ENCODE measurements at regions not wholly inside any gene's neighbourhood (a gene's known extent, or its start where the extent isn't known, plus 50 kb on each side); places are given as distances from the start of the nearest gene placed in this dataset.

- Histone ChIP-seq H3K36me3 (no peaks in the 10 kb centered on the region), H3K4me1 (no peaks in the 10 kb centered on the region), H3K27ac (no peak overlapping the region), H3K27me3 (no peaks in the 10 kb centered on the region), H3K9me3 (no peaks in the 10 kb centered on the region), H3K4me3 (no peak overlapping the region)
- intact Hi-C loops (cut with DNase I; ENCODE audit: low total_unique reads), result no loop called here
- TF ChIP-seq CTCF (IDR thresholded peaks at IDR 0.05) (no peak), POLR2A (IDR thresholded peaks at IDR 0.05) (no peak), POLR2AphosphoS5 (IDR thresholded peaks at IDR 0.05) (no peak)
- no peak for DNase-seq (ENCODE audit: low spot score in 2 of 2)
These were observed 76.5 kb upstream of the ALDH1A1 start for GRCh38 chr9:73029346-73029745.

GRCh38 chr9:73026375-73026774 is 73.5 kb upstream of the ALDH1A1 start:
- intact Hi-C loops (cut with DNase I; ENCODE audit: low total_unique reads), result no loop called here
- TF ChIP-seq CTCF (IDR thresholded peaks at IDR 0.05), result no peak
- DNase-seq (ENCODE audit: low spot score in 2 of 2), result no peak

GRCh38 chr9:73024601-73025034 is 71.8 kb upstream of the ALDH1A1 start:
- no peaks in the 10 kb centered on the region for H3K27me3 ChIP-seq
- H3K4me3 ChIP-seq, result no peak overlapping the region
- DNase-seq (ENCODE audit: low spot score in 2 of 2), result no peak
- TF ChIP-seq POLR2A (IDR thresholded peaks at IDR 0.05), result no peak
- TF ChIP-seq CTCF (IDR thresholded peaks at IDR 0.05), result no peak
- TF ChIP-seq POLR2AphosphoS5 (IDR thresholded peaks at IDR 0.05), result no peak
- no peaks in the 10 kb centered on the region for H3K9me3 ChIP-seq
- H3K36me3 ChIP-seq, result no peaks in the 10 kb centered on the region
- intact Hi-C loops (cut with DNase I; ENCODE audit: low total_unique reads), result no loop called here
- no peak overlapping the region for H3K27ac ChIP-seq
- no peaks in the 10 kb centered on the region for H3K4me1 ChIP-seq

More at GRCh38 chr9:73026375-73026774, 73.5 kb upstream of the ALDH1A1 start:
- Histone ChIP-seq H3K9me3 (no peaks in the 10 kb centered on the region), H3K4me3 (no peak overlapping the region), H3K27me3 (no peaks in the 10 kb centered on the region), H3K4me1 (no peaks in the 10 kb centered on the region), H3K27ac (no peak overlapping the region), H3K36me3 (no peaks in the 10 kb centered on the region)

GRCh38 chr9:73023025-73023541 is 70.2 kb upstream of the ALDH1A1 start:
- no peaks in the 10 kb centered on the region for H3K4me1 ChIP-seq
- H3K4me3 ChIP-seq, result no peak overlapping the region
- peak in 1 of 3 donors; percentile 29 for TF ChIP-seq POLR2AphosphoS5 (IDR thresholded peaks at IDR 0.05)
- no peak for TF ChIP-seq POLR2A (IDR thresholded peaks at IDR 0.05)
- TF ChIP-seq CTCF (IDR thresholded peaks at IDR 0.05), result peak; percentile 77 to 81 (median 81)
- no peaks in the 10 kb centered on the region for H3K27me3 ChIP-seq
- H3K36me3 ChIP-seq, result no peaks in the 10 kb centered on the region
- no peak for DNase-seq (ENCODE audit: low spot score in 2 of 2)
- no peak overlapping the region for H3K27ac ChIP-seq
- peaks cover 0 to 6% of the 10 kb centered on the region in 2 donors for H3K9me3 ChIP-seq
- intact Hi-C loops (cut with DNase I; ENCODE audit: low total_unique reads), result no loop called here

- TF ChIP-seq CTCF (IDR thresholded peaks at IDR 0.05) (no peak), POLR2AphosphoS5 (IDR thresholded peaks at IDR 0.05) (no peak), POLR2A (IDR thresholded peaks at IDR 0.05) (no peak)
- Histone ChIP-seq H3K4me1 (no peaks in the 10 kb centered on the region), H3K27ac (no peak overlapping the region), H3K9me3 (peaks cover 0 to 8% of the 10 kb centered on the region in 2 donors), H3K36me3 (no peaks in the 10 kb centered on the region), H3K27me3 (no peaks in the 10 kb centered on the region), H3K4me3 (no peak overlapping the region)
- intact Hi-C loops (cut with DNase I; ENCODE audit: low total_unique reads), result no loop called here
- DNase-seq (ENCODE audit: low spot score in 2 of 2), result no peak
These were observed 69.5 kb upstream of the ALDH1A1 start for GRCh38 chr9:73022353-73022752.
